ENCODE measurements at regions not wholly inside any gene's neighbourhood (a gene's known extent, or its start where the extent isn't known, plus 50 kb on each side); places are given as distances from the start of the nearest gene placed in this dataset.
"Not testable (repeated sequence)": the region's sequence is repeated elsewhere in the genome, so short reads cannot be mapped to it uniquely, and the experiment has no call there.

- no peak for DNase-seq (ENCODE audit: low spot score)
These were observed 205.5 kb downstream of the SLC4A3 start for GRCh38 chr2:219832904-219833303.

GRCh38 chr2:219835493-219835892, 208.1 kb downstream of the SLC4A3 start:
- DNase-seq (ENCODE audit: low spot score), result no peak

- no peak for DNase-seq (ENCODE audit: low spot score)
These were observed 209.3 kb downstream of the SLC4A3 start for GRCh38 chr2:219836647-219837177.

GRCh38 chr2:219844401-219845091, 217.1 kb downstream of the SLC4A3 start:
- DNase-seq (ENCODE audit: low spot score), result no peak

GRCh38 chr2:219848882-219849281, 221.5 kb downstream of the SLC4A3 start:
- DNase-seq (ENCODE audit: low spot score), result no peak

GRCh38 chr2:219851169-219851568, 223.7 kb downstream of the SLC4A3 start:
- no peak for DNase-seq (ENCODE audit: low spot score)

GRCh38 chr2:219851801-219852481, 224.5 kb downstream of the SLC4A3 start:
- DNase-seq (ENCODE audit: low spot score), result peak; percentile 81

- no peak for DNase-seq (ENCODE audit: low spot score)
These were observed 225.2 kb downstream of the SLC4A3 start for GRCh38 chr2:219852626-219853025.

- DNase-seq (ENCODE audit: low spot score), result no peak
These were observed 229.2 kb downstream of the SLC4A3 start for GRCh38 chr2:219856602-219857001.

GRCh38 chr2:219857751-219858150, 230.3 kb downstream of the SLC4A3 start:
- no peak for DNase-seq (ENCODE audit: low spot score)

- DNase-seq (ENCODE audit: low spot score), result no peak
These were observed 233.9 kb downstream of the SLC4A3 start for GRCh38 chr2:219861307-219861706.

- no peak for DNase-seq (ENCODE audit: low spot score)
These were observed 236.7 kb downstream of the SLC4A3 start for GRCh38 chr2:219864154-219864553.

GRCh38 chr2:219868635-219869034, 241.2 kb downstream of the SLC4A3 start:
- DNase-seq (ENCODE audit: low spot score), result no peak

GRCh38 chr2:219870041-219870440, 242.6 kb downstream of the SLC4A3 start:
- peak; percentile 10 for DNase-seq (ENCODE audit: low spot score)

GRCh38 chr2:219871351-219871750, 243.9 kb downstream of the SLC4A3 start:
- no peak for DNase-seq (ENCODE audit: low spot score)

GRCh38 chr2:219875036-219875435, 247.6 kb downstream of the SLC4A3 start:
- no peak for DNase-seq (ENCODE audit: low spot score)

GRCh38 chr2:219875986-219876385, 248.6 kb downstream of the SLC4A3 start:
- not testable (repeated sequence) for DNase-seq (ENCODE audit: low spot score)

GRCh38 chr2:219876931-219877330, 249.5 kb downstream of the SLC4A3 start:
- DNase-seq (ENCODE audit: low spot score), result no peak

- DNase-seq (ENCODE audit: low spot score), result no peak
These were observed 250.3 kb downstream of the SLC4A3 start for GRCh38 chr2:219877728-219878127.

- no peak for DNase-seq (ENCODE audit: low spot score)
These were observed 251.1 kb downstream of the SLC4A3 start for GRCh38 chr2:219878516-219878915.

- no peak for DNase-seq (ENCODE audit: low spot score)
These were observed 254.4 kb downstream of the SLC4A3 start for GRCh38 chr2:219881851-219882250.

- DNase-seq (ENCODE audit: low spot score), result peak; percentile 25
These were observed 259.2 kb downstream of the SLC4A3 start for GRCh38 chr2:219886615-219887014.

- DNase-seq (ENCODE audit: low spot score), result no peak
These were observed 260.4 kb downstream of the SLC4A3 start for GRCh38 chr2:219887870-219888269.
